T-cell (primary cell): ENCODE measurements at regions not wholly inside any gene's neighbourhood (a gene's known extent, or its start where the extent isn't known, plus 50 kb on each side); places are given as distances from the start of the nearest gene placed in this dataset.

Experiments
- ATAC-seq, 4 experiments: fragments of 200-7000 bp in 3 of 4; fragments of 150-1000 bp in 1 of 4; cut with Tn5 transposase; replicated peaks in 1 of 4; 1 replicate in 3 of 4; 2 replicates in 1 of 4; pipeline ENCODE4 v1.10.0; 2021; ENCODE audit warnings: moderate library complexity in 3 of 4, mild to moderate bottlenecking in 2 of 4, moderate number of reproducible peaks in 1 of 4
- CTCF ChIA-PET, 2 donors: fragments of 300-600 bp; sonication (Branson Sonifier 250); formaldehyde crosslinking; loops; one replicate each; lab custom pipeline; 2022; ENCODE audit warnings: antibody characterized with exemption in 2 of 2; lab: Charles Lee
- POLR2A ChIA-PET, 2 donors: fragments of 300-600 bp; sonication (Branson Sonifier 250); formaldehyde crosslinking; loops; one replicate each; lab custom pipeline; 2022; ENCODE audit warnings: antibody characterized with exemption in 2 of 2; lab: Charles Lee
- DNase-seq, 35 experiments: peaks; one replicate each; pipeline versions ENCODE4 v3.0.0 to v3.0.0-alpha.2; 2013 to 2023
- H3K27ac ChIP-seq: one replicate; pipeline ENCODE4 v1.5.1; 2013; ENCODE audit warnings: low read length
- H3K27me3 ChIP-seq, 2 experiments: replicated peaks in 1 of 2; 1 replicate in 1 of 2; 2 replicates in 1 of 2; pipeline versions ENCODE4 v1.6.1 to v1.7.0; 2013; ENCODE audit warnings: low read length in 1 of 2, mixed read lengths in 1 of 2; ENCODE audit not compliant: control insufficient read depth in 2 of 2, insufficient read depth in 2 of 2; ENCODE audit errors: extremely low read depth in 1 of 2
- H3K36me3 ChIP-seq, 2 donors: 1 replicate in 1 of 2; 2 replicates in 1 of 2; pipeline versions ENCODE4 v1.6.1 to v1.7.0; 2013; ENCODE audit warnings: low read length in 1 of 2; ENCODE audit not compliant: control insufficient read depth in 2 of 2, insufficient read depth in 1 of 2; ENCODE audit errors: extremely low read depth in 1 of 2
- H3K4me1 ChIP-seq, 2 experiments: 1 replicate in 1 of 2; 2 replicates in 1 of 2; pipeline versions ENCODE4 v1.6.1 to v1.7.0; 2013; ENCODE audit warnings: low read length in 2 of 2, mixed read lengths in 1 of 2; ENCODE audit not compliant: insufficient read depth in 2 of 2, control insufficient read depth in 1 of 2; ENCODE audit errors: extremely low read depth in 1 of 2
- H3K4me3 ChIP-seq, 2 donors: 1 replicate in 1 of 2; 2 replicates in 1 of 2; pipeline versions ENCODE4 v1.5.1 to v1.7.0; 2013; ENCODE audit warnings: mild to moderate bottlenecking in 2 of 2, low read length in 1 of 2, moderate library complexity in 1 of 2; ENCODE audit not compliant: control insufficient read depth in 1 of 2; ENCODE audit errors: extremely low read depth in 1 of 2
- H3K9me3 ChIP-seq: 2 replicates; pipeline ENCODE4 v1.7.0; 2013
- H3K27ac Mint-ChIP-seq, 2 donors: one replicate each; pipeline ENCODE4 v1.8.0; 2020 to 2021; ENCODE audit warnings: mild to moderate bottlenecking in 2 of 2, mixed read lengths in 2 of 2
- H3K27me3 Mint-ChIP-seq, 2 donors: one replicate each; pipeline ENCODE4 v1.8.0; 2021 to 2022; ENCODE audit warnings: mixed read lengths in 2 of 2
- H3K36me3 Mint-ChIP-seq: one replicate; pipeline ENCODE4 v1.8.0; 2021; ENCODE audit warnings: mixed read lengths
- H3K4me1 Mint-ChIP-seq, 3 donors: one replicate each; pipeline ENCODE4 v1.8.0; 2020 to 2022; ENCODE audit warnings: mixed read lengths in 3 of 3, mild to moderate bottlenecking in 1 of 3
- H3K4me3 Mint-ChIP-seq, 3 donors: one replicate each; pipeline ENCODE4 v1.8.0; 2020 to 2022; ENCODE audit warnings: mild to moderate bottlenecking in 3 of 3, mixed read lengths in 3 of 3, moderate library complexity in 3 of 3
- H3K9me3 Mint-ChIP-seq, 3 donors: one replicate each; pipeline ENCODE4 v1.8.0; 2020 to 2022; ENCODE audit warnings: mixed read lengths in 3 of 3
- WGBS: methylation state at CpG from one replicate; pipeline ENCODE4 v1.1.5; 2013; ENCODE audit warnings: missing lambda C conversion rate; ENCODE audit not compliant: insufficient coverage; 5-methylcytosine and 5-hydroxymethylcytosine counted together

DNA sequence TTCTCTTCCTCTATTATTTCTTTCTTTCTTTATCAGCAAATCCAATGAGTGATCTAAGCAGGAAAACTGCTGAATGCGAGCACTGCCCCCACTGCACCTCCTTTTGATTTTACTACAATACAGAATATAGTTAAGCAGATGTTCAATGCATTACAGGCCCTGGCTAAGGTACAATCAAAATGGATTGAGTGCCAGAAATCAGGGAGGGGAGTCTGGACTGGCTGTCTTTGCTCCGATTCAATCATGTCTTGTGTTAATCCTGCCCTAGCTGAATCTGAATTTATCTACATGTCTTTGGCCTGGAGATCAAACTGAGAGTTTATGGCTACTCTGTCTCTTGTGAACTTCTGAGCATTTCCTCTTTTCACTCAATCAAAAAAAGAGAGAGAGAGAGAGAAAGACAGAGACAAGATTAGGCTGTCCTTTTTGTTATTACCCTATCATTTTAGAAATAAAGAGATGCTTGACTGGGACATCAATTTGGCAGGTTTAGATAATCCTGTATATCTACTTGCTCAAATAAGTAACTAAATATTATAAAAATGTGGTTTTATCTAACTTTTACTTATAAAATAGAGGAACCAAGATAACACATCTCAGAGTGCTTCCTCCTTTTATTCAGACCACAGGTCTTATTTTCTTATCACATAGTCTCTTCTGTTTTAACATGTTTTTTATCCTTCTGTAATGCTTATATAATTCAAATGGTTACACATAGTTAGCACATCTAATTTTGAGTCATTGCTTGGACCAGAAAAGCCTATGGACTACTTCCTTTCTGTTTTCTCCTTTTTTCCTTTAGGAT lies 656.2 kb downstream of the KCNJ2 start:
- ChIA-PET CTCF (no interaction called here), POLR2A (no interaction called here)
- H3K9me3 ChIP-seq, result no peaks in the 10 kb centered on the region
- Mint-ChIP-seq H3K4me3 (no peak overlapping the region), H3K27ac (no peak overlapping the region), H3K36me3 (no peaks in the 10 kb centered on the region), H3K4me1 (no peaks in the 10 kb centered on the region), H3K27me3 (no peaks in the 10 kb centered on the region), H3K9me3 (peaks cover 0 to 9% (median 5%) of the 10 kb centered on the region in 3 donors)
- H3K36me3 ChIP-seq, result no peaks in the 10 kb centered on the region
- WGBS, result 14% methylated on average over 1 of the region's 2 CpGs
- no peaks in the 10 kb centered on the region for H3K27me3 ChIP-seq
- H3K4me3 ChIP-seq, result no peak overlapping the region
- no peaks in the 10 kb centered on the region for H3K4me1 ChIP-seq
- H3K27ac ChIP-seq, result no peak overlapping the region
- ATAC-seq, result no peak
- no peak for DNase-seq

DNA sequence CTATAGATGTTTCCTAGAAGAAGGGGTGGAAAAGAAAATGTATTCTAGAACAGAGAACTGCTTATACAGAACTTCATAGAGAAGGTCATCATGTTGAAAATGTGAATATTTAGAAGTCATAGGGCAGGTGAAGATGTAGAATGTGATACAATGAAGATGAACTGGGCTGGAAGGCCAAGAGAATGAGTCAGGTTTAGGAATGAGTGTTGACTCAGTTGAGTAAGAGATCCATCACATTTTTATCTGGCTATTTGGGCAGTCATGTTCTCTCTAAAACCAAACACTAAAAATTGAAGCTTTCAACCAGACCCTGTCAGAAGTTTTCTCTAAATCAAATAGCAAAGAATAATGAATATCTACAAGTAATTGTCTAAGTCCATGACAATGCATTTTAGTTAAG lies 660.5 kb downstream of the KCNJ2 start:
- H3K9me3 ChIP-seq, result no peaks in the 10 kb centered on the region
- no peak for ATAC-seq
- DNase-seq, result no peak
- H3K4me1 Mint-ChIP-seq, result no peaks in the 10 kb centered on the region
- H3K27me3 Mint-ChIP-seq, result no peaks in the 10 kb centered on the region
- no peaks in the 10 kb centered on the region for H3K36me3 Mint-ChIP-seq
- no peak overlapping the region for H3K4me3 Mint-ChIP-seq
- CTCF ChIA-PET, result no interaction called here
- no peaks in the 10 kb centered on the region for H3K4me1 ChIP-seq
- H3K36me3 ChIP-seq, result no peaks in the 10 kb centered on the region
- no peaks in the 10 kb centered on the region for H3K27me3 ChIP-seq
- no peak overlapping the region for H3K4me3 ChIP-seq
- POLR2A ChIA-PET, result no interaction called here
- no peak overlapping the region for H3K27ac Mint-ChIP-seq
- no peak overlapping the region for H3K27ac ChIP-seq
- H3K9me3 Mint-ChIP-seq, result peaks cover 0 to 16% (median 0%) of the 10 kb centered on the region in 3 donors

DNA sequence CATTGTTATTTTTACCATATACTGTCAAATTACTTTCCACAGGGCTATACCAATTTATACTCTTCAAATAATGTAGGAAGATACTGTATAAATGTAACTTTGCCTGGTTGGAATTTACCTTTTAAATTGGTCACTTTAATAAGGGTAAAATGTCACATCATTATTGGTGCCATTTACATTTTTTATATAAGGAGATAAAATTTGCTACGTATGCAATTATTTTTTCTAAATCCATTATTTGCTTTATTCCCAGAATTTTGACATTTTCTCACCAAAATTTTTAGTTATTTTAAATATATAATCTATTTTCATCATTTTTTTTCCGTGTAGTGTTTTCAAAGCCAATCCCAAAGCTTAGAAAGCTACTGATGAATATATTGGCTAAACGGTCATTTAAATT lies 664.7 kb downstream of the KCNJ2 start:
- Mint-ChIP-seq H3K27me3 (no peaks in the 10 kb centered on the region), H3K4me3 (no peak overlapping the region), H3K36me3 (no peaks in the 10 kb centered on the region), H3K27ac (no peak overlapping the region), H3K4me1 (no peaks in the 10 kb centered on the region), H3K9me3 (peaks cover 0 to 16% (median 0%) of the 10 kb centered on the region in 3 donors)
- no peaks in the 10 kb centered on the region for H3K9me3 ChIP-seq
- DNase-seq (no peak), ATAC-seq (no peak)
- ChIA-PET POLR2A (no interaction called here), CTCF (no interaction called here)
- no peak overlapping the region for H3K27ac ChIP-seq
- no peaks in the 10 kb centered on the region for H3K36me3 ChIP-seq
- H3K4me1 ChIP-seq, result no peaks in the 10 kb centered on the region
- no peaks in the 10 kb centered on the region for H3K27me3 ChIP-seq
- WGBS, result no CpG with 5 or more reads among the region's 3 CpGs
- H3K4me3 ChIP-seq, result no peak overlapping the region

DNA sequence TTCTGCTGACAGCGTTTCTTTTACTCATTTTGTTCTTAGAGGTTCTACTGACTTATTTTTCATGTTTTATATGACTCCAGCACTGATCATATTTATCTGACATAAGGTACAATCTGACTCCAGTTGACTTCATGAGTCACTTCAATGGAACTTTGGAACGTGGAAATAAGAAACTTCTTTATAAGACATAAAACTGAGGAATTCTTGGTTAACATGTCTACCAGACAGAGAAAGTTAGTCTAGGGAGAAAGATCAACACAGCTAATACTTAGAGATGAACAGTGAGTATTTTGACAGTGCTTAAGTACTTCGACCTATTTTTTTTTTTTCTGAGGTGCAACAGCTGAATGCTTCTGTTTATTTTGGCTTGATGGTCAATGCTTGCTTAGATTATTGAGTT lies 679.5 kb downstream of the KCNJ2 start:
- WGBS, result no CpG with 5 or more reads among the region's 3 CpGs
- H3K4me3 Mint-ChIP-seq, result no peak overlapping the region
- no peak for DNase-seq
- no peak overlapping the region for H3K27ac Mint-ChIP-seq
- H3K27me3 Mint-ChIP-seq, result no peaks in the 10 kb centered on the region
- Histone ChIP-seq H3K27ac (no peak overlapping the region), H3K36me3 (no peaks in the 10 kb centered on the region), H3K9me3 (no peaks in the 10 kb centered on the region), H3K4me1 (no peaks in the 10 kb centered on the region), H3K27me3 (no peaks in the 10 kb centered on the region), H3K4me3 (no peak overlapping the region)
- ChIA-PET POLR2A (no interaction called here), CTCF (no interaction called here)
- H3K4me1 Mint-ChIP-seq, result no peaks in the 10 kb centered on the region
- no peaks in the 10 kb centered on the region for H3K36me3 Mint-ChIP-seq
- peaks cover 0 to 5% (median 4%) of the 10 kb centered on the region in 3 donors for H3K9me3 Mint-ChIP-seq
- no peak for ATAC-seq

DNA sequence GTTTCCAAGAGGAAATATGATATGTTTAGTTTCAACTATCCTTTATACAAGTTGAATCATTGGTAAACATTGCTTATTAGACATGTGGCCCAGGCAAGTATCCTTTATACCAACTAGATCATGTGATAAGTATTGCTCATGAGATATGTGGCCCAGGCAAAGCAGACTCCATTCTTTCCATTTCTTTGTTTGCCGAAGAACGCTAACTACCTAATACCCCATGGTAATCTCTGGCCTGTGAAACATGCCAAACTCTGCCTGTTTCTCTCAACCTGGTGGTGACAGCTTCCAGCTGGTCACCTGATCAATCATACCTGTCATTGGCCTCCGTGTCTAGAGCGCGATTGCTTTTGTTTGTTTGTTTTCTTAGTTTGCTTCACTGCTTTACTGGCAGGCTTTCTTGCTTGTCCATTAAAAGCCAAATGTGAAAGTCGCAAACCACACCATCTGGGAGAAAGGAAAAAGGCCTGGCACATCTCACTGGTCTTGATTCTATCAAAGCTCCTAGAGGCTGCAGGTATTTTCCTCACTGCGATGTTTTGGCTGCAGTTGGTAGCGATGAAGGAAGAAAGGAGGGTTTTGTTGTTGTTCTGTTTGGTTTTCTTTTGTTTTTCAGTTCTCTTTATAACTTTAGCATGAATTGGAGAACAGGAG lies 686.2 kb downstream of the KCNJ2 start:
- Mint-ChIP-seq H3K9me3 (peaks cover 4 to 10% (median 6%) of the 10 kb centered on the region in 3 donors), H3K27ac (no peak overlapping the region), H3K27me3 (no peaks in the 10 kb centered on the region), H3K4me3 (no peak overlapping the region), H3K36me3 (no peaks in the 10 kb centered on the region), H3K4me1 (no peaks in the 10 kb centered on the region)
- Histone ChIP-seq H3K27me3 (no peaks in the 10 kb centered on the region), H3K4me1 (no peaks in the 10 kb centered on the region), H3K27ac (no peak overlapping the region), H3K36me3 (no peaks in the 10 kb centered on the region), H3K9me3 (no peaks in the 10 kb centered on the region), H3K4me3 (no peak overlapping the region)
- ChIA-PET POLR2A (no interaction called here), CTCF (no interaction called here)
- WGBS, result 91% methylated on average over 6 of the region's 8 CpGs
- DNase-seq (no peak), ATAC-seq (no peak)

DNA sequence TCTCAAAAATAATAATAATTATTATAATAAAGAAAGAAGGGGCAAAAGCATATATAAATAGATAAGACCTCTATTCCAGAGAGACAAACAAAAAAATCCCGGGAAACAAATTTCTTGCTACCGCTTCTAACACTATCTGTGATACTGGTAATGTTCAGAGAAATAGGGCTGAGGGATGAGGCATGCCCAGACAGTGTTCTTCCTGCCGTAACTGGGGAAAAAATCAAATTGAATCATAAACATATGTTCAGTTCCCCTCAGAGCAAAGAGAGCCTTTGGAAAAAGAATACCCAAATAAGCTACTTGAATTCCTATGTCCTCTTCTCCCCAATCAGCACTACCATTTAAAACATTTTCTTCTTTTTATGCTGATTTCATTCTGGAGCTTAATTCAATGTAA lies 688.0 kb downstream of the KCNJ2 start:
- CTCF ChIA-PET, result no interaction called here
- ATAC-seq (no peak), DNase-seq (no peak)
- H3K27ac Mint-ChIP-seq, result no peak overlapping the region
- no peaks in the 10 kb centered on the region for H3K4me1 Mint-ChIP-seq
- no peaks in the 10 kb centered on the region for H3K27me3 Mint-ChIP-seq
- WGBS, result no CpG with 5 or more reads among the region's 3 CpGs
- Histone ChIP-seq H3K36me3 (no peaks in the 10 kb centered on the region), H3K27me3 (peaks cover 0 to 6% of the 10 kb centered on the region in 2 experiments), H3K4me3 (no peak overlapping the region), H3K9me3 (no peaks in the 10 kb centered on the region), H3K27ac (no peak overlapping the region), H3K4me1 (no peaks in the 10 kb centered on the region)
- H3K9me3 Mint-ChIP-seq, result peaks cover 4 to 11% (median 6%) of the 10 kb centered on the region in 3 donors
- H3K4me3 Mint-ChIP-seq, result no peak overlapping the region
- H3K36me3 Mint-ChIP-seq, result no peaks in the 10 kb centered on the region
- POLR2A ChIA-PET, result interaction anchor here in 1 of 2 donors (0.6 kb wide), 1 partner anchor 1341 kb away, joined by 3 read pairs; no protein-coding TSS in a partner anchor
